ENCODE measurements at regions not wholly inside any gene's neighbourhood (a gene's known extent, or its start where the extent isn't known, plus 50 kb on each side); places are given as distances from the start of the nearest gene placed in this dataset.

- Mint-ChIP-seq H3K27ac (no peak overlapping the region), H3K27me3 (peaks cover 3% of the 10 kb centered on the region), H3K4me1 (ENCODE audit: low read depth) (peaks cover 4% of the 10 kb centered on the region), H3K36me3 (ENCODE audit: insufficient read depth) (no peaks in the 10 kb centered on the region), H3K4me3 (ENCODE audit: low read depth) (no peak overlapping the region), H3K9me3 (ENCODE audit: low read depth) (no peaks in the 10 kb centered on the region)
- no peak for DNase-seq (ENCODE audit: low spot score, unreplicated experiment)
- TF ChIP-seq CTCF (IDR thresholded peaks at IDR 0.05; ENCODE audit: unreplicated experiment), result no peak
These were observed 367.8 kb upstream of the HS6ST1 start for GRCh38 chr2:128686497-128686859.

- no peak overlapping the region for H3K27ac Mint-ChIP-seq
- no peak overlapping the region for H3K4me3 Mint-ChIP-seq (ENCODE audit: low read depth)
- no peak for DNase-seq (ENCODE audit: low spot score, unreplicated experiment)
- TF ChIP-seq CTCF (IDR thresholded peaks at IDR 0.05; ENCODE audit: unreplicated experiment), result no peak
- H3K9me3 Mint-ChIP-seq (ENCODE audit: low read depth), result no peaks in the 10 kb centered on the region
- H3K27me3 Mint-ChIP-seq, result peaks cover 6% of the 10 kb centered on the region
- peaks cover 4% of the 10 kb centered on the region for H3K4me1 Mint-ChIP-seq (ENCODE audit: low read depth)
- no peaks in the 10 kb centered on the region for H3K36me3 Mint-ChIP-seq (ENCODE audit: insufficient read depth)
These were observed 368.4 kb upstream of the HS6ST1 start for GRCh38 chr2:128686881-128687555.

GRCh38 chr2:128687565-128687964, 368.9 kb upstream of the HS6ST1 start:
- Mint-ChIP-seq H3K27me3 (peaks cover 6% of the 10 kb centered on the region), H3K9me3 (ENCODE audit: low read depth) (no peaks in the 10 kb centered on the region), H3K27ac (no peak overlapping the region), H3K36me3 (ENCODE audit: insufficient read depth) (no peaks in the 10 kb centered on the region), H3K4me3 (ENCODE audit: low read depth) (no peak overlapping the region), H3K4me1 (ENCODE audit: low read depth) (peaks cover 4% of the 10 kb centered on the region)
- no peak for TF ChIP-seq CTCF (IDR thresholded peaks at IDR 0.05; ENCODE audit: unreplicated experiment)
- DNase-seq (ENCODE audit: low spot score, unreplicated experiment), result no peak

- Mint-ChIP-seq H3K27me3 (peaks cover 13% of the 10 kb centered on the region), H3K9me3 (ENCODE audit: low read depth) (no peaks in the 10 kb centered on the region), H3K27ac (no peak overlapping the region), H3K4me3 (ENCODE audit: low read depth) (no peak overlapping the region), H3K4me1 (ENCODE audit: low read depth) (peaks cover 4% of the 10 kb centered on the region), H3K36me3 (ENCODE audit: insufficient read depth) (no peaks in the 10 kb centered on the region)
- no peak for TF ChIP-seq CTCF (IDR thresholded peaks at IDR 0.05; ENCODE audit: unreplicated experiment)
- DNase-seq (ENCODE audit: low spot score, unreplicated experiment), result no peak
These were observed 371.3 kb upstream of the HS6ST1 start for GRCh38 chr2:128689971-128690370.

GRCh38 chr2:128690431-128690830, 371.8 kb upstream of the HS6ST1 start:
- no peaks in the 10 kb centered on the region for H3K9me3 Mint-ChIP-seq (ENCODE audit: low read depth)
- peaks cover 4% of the 10 kb centered on the region for H3K4me1 Mint-ChIP-seq (ENCODE audit: low read depth)
- H3K27ac Mint-ChIP-seq, result no peak overlapping the region

More at GRCh38 chr2:128690431-128690830, 371.8 kb upstream of the HS6ST1 start:
- no peak overlapping the region for H3K4me3 Mint-ChIP-seq (ENCODE audit: low read depth)
- H3K36me3 Mint-ChIP-seq (ENCODE audit: insufficient read depth), result no peaks in the 10 kb centered on the region
- H3K27me3 Mint-ChIP-seq, result peaks cover 18% of the 10 kb centered on the region
- TF ChIP-seq CTCF (IDR thresholded peaks at IDR 0.05; ENCODE audit: unreplicated experiment), result no peak
- DNase-seq (ENCODE audit: low spot score, unreplicated experiment), result no peak
